Esophagus squamous epithelium (tissue), 5 donors: ENCODE measurements at regions not wholly inside any gene's neighbourhood (a gene's known extent, or its start where the extent isn't known, plus 50 kb on each side); places are given as distances from the start of the nearest gene placed in this dataset.

Experiments
- DNase-seq: peaks from one replicate; lab custom pipeline; 2025; lab: John Stamatoyannopoulos, UW
- H3K27ac ChIP-seq, 4 donors: fragments of 200-600 bp; sonication (generic); one replicate each; pipeline ENCODE4 v1.5.1; 2016 to 2019; ENCODE audit warnings: mild to moderate bottlenecking in 1 of 4
- H3K27me3 ChIP-seq, 4 donors: fragments of 200-600 bp; sonication (generic); 1 replicate in 3 of 4; 2 replicates in 1 of 4; pipeline versions ENCODE4 v1.5.1 to v1.6.0; 2017 to 2021; ENCODE audit warnings: antibody characterized with exemption in 1 of 4
- H3K36me3 ChIP-seq, 3 donors: fragments of 200-600 bp; sonication (generic); one replicate each; pipeline ENCODE4 v1.5.1; 2016 to 2019
- H3K4me1 ChIP-seq, 3 donors: fragments of 200-600 bp; sonication (generic); one replicate each; pipeline ENCODE4 v1.5.1; 2017 to 2019
- H3K4me3 ChIP-seq, 4 donors: fragments of 200-600 bp; sonication (generic); 1 replicate in 3 of 4; 2 replicates in 1 of 4; pipeline ENCODE4 v1.5.1; 2016 to 2019; ENCODE audit warnings: mild to moderate bottlenecking in 2 of 4, moderate library complexity in 1 of 4
- H3K9me3 ChIP-seq, 3 donors: fragments of 200-600 bp; sonication (generic); one replicate each; pipeline ENCODE4 v1.5.1; 2016 to 2019
- POLR2A ChIP-seq, 4 donors: fragments of 450-650 bp; IDR thresholded peaks; one replicate each; pipeline ENCODE4 v1.6.1; 2017; ENCODE audit warnings: antibody characterized with exemption in 4 of 4, mild to moderate bottlenecking in 4 of 4, moderate library complexity in 3 of 4
- WGBS, 2 donors: methylation state at CpG; one replicate each; pipeline ENCODE4 v1.1.5; 2018; 5-methylcytosine and 5-hydroxymethylcytosine counted together
- intact Hi-C: fragments of 100-400 bp; cut with DNase I; formaldehyde crosslinking; loops from one replicate; pipeline ENCODE4 v1.15.0; 2022
- TF ChIP-seq, protein P1 (sequence below), 6 experiments: fragments of 450-650 bp in 4 of 6; fragments of 200-600 bp in 2 of 6; sonication (generic) in 2 of 6; IDR thresholded peaks; one replicate each; pipeline ENCODE4 v1.5.1; 2016 to 2019; ENCODE audit warnings: antibody characterized with exemption in 6 of 6, mild to moderate bottlenecking in 4 of 6, moderate library complexity in 4 of 6
- donor health status: DM: yes; HTN: yes; CAD: no.

DNA sequence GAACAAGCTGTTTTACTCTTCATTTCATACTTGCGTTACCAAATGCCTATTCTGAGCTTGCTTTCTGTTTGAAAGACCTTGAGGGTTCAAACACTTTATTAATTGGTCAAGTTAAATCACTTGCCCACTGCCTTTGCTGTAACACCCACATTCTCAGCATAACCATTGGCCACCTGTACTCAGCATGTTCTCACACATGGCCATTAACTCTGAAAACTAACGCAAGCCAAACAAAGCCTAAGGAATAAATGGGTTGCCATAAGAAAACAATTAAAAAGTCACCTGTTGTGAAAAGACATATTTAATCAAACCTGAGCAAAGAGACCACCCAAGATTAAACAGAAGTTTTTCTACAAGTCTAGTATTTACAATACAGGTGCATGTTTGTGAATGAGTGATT is 517.2 kb upstream of the SPRY2 start:
- DNase-seq, result no peak
- no peak overlapping the region for H3K4me3 ChIP-seq
- H3K27me3 ChIP-seq, result no peaks in the 10 kb centered on the region
- H3K4me1 ChIP-seq, result no peaks in the 10 kb centered on the region
- H3K36me3 ChIP-seq, result no peaks in the 10 kb centered on the region
- WGBS, 2 donors, result 90 to 94% methylated on average over 2 of the region's 2 CpGs
- intact Hi-C loops, result no loop called here
- no peaks in the 10 kb centered on the region for H3K9me3 ChIP-seq
- H3K27ac ChIP-seq, result no peak overlapping the region
- TF ChIP-seq, protein P1, sequence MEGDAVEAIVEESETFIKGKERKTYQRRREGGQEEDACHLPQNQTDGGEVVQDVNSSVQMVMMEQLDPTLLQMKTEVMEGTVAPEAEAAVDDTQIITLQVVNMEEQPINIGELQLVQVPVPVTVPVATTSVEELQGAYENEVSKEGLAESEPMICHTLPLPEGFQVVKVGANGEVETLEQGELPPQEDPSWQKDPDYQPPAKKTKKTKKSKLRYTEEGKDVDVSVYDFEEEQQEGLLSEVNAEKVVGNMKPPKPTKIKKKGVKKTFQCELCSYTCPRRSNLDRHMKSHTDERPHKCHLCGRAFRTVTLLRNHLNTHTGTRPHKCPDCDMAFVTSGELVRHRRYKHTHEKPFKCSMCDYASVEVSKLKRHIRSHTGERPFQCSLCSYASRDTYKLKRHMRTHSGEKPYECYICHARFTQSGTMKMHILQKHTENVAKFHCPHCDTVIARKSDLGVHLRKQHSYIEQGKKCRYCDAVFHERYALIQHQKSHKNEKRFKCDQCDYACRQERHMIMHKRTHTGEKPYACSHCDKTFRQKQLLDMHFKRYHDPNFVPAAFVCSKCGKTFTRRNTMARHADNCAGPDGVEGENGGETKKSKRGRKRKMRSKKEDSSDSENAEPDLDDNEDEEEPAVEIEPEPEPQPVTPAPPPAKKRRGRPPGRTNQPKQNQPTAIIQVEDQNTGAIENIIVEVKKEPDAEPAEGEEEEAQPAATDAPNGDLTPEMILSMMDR (IDR thresholded peaks at IDR 0.05), result no peak
- TF ChIP-seq POLR2A (IDR thresholded peaks at IDR 0.05), result no peak

DNA sequence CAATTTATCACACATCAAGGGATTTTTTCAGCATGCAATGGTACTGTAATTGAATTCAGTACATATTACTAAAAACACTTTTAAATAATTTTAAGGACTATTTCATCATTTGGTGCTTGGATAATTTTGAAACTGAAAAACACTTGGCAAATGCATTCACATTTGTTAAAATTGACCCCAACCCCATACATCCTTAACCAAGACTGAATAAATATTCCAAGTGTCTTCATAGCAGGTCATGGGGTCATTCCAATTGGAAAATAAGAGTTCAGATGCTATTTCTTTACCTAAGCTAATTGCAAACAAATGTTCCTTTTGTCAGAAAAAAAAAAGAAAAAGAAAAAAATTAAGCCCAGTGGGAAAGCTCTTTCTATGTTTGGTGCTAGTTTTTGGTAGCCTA is 516.4 kb upstream of the SPRY2 start:
- no peak overlapping the region for H3K4me3 ChIP-seq

DNA sequence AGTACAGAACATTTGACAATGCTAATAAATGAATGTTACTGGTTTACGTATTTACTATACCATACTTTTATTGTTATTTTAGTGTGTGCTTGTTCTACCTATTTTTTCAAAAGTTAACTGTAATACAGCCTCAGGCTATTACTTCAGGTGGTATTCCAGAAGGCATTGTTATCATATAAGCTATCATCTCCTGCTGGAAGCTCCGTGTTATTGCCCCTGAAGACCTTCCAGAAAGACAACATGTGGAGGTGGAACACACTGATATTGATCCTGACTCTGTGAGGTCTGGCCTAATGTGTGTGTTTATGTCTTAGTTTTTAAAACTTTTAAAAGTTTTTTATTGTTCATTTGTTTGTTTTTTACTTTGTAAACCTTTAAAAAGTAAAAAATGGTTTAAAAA is 509.8 kb upstream of the SPRY2 start:
- Histone ChIP-seq H3K4me1 (no peaks in the 10 kb centered on the region), H3K27ac (no peak overlapping the region), H3K27me3 (no peaks in the 10 kb centered on the region), H3K4me3 (no peak overlapping the region), H3K36me3 (no peaks in the 10 kb centered on the region), H3K9me3 (no peaks in the 10 kb centered on the region)
- TF ChIP-seq, protein P1 (IDR thresholded peaks at IDR 0.05), result no peak
- no peak for TF ChIP-seq POLR2A (IDR thresholded peaks at IDR 0.05)
- 63 to 83% methylated on average over 2 of the region's 2 CpGs for WGBS, 2 donors
- intact Hi-C loops, result no loop called here
- DNase-seq, result no peak

More for the DNA sequence above, 516.4 kb upstream of the SPRY2 start:
- no peak for TF ChIP-seq POLR2A (IDR thresholded peaks at IDR 0.05)
- TF ChIP-seq, protein P1 (IDR thresholded peaks at IDR 0.05), result no peak
- no peaks in the 10 kb centered on the region for H3K9me3 ChIP-seq
- no peaks in the 10 kb centered on the region for H3K4me1 ChIP-seq
- H3K27me3 ChIP-seq, result no peaks in the 10 kb centered on the region
- H3K27ac ChIP-seq, result no peak overlapping the region
- DNase-seq, result no peak
- H3K36me3 ChIP-seq, result no peaks in the 10 kb centered on the region
- intact Hi-C loops, result no loop called here

DNA sequence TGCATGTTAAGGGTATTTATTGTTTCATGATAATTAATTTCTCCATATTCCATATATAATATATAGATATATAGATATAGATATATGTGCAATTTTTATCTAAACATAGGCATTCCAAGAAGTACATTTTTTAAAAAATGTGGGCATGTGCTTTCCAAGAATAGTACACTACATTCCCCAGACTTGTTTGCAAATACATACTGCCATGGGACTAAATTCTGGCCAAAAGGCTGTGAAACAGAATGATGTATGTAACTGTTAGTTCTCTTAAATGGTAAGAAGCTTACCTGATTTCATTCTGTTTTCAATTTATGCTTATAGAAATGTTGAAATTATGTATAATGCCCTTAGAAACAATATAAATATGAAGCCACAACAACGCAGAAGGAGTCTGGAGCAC is 503.2 kb upstream of the SPRY2 start:
- no peaks in the 10 kb centered on the region for H3K9me3 ChIP-seq
- H3K4me3 ChIP-seq, result no peak overlapping the region
- no peak for TF ChIP-seq POLR2A (IDR thresholded peaks at IDR 0.05)
- TF ChIP-seq, protein P1 (IDR thresholded peaks at IDR 0.05), result no peak
- 83 to 95% methylated on average over 1 of the region's 1 CpG for WGBS, 2 donors
- no peaks in the 10 kb centered on the region for H3K4me1 ChIP-seq
- H3K36me3 ChIP-seq, result no peaks in the 10 kb centered on the region
- no peaks in the 10 kb centered on the region for H3K27me3 ChIP-seq
- DNase-seq, result no peak
- intact Hi-C loops, result no loop called here
- H3K27ac ChIP-seq, result no peak overlapping the region

DNA sequence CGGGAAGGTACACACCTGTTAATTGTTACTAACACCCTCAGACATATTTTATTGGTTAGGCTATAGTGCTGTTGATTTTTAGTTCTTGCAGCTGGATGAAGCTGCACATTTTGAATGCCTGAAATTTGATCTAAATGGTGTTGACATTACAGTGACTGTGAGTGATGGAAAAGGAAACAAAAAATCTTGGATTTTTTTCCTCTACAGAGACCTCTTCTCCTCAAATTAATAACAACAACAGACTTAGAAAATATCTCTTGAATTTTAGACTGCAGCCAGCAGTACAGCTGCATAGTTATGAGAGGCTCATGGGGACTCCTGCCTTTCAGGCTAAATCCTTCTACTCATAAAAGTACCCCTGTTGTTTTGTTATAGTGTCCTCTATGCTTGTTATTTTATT is 500.5 kb upstream of the SPRY2 start:
- no peaks in the 10 kb centered on the region for H3K4me1 ChIP-seq
- H3K27me3 ChIP-seq, result no peaks in the 10 kb centered on the region
- no peak overlapping the region for H3K4me3 ChIP-seq
- no peak overlapping the region for H3K27ac ChIP-seq
- 29 to 50% methylated on average over 1 of the region's 1 CpG for WGBS, 2 donors
- DNase-seq, result no peak
- intact Hi-C loops, result no loop called here
- TF ChIP-seq, protein P1 (IDR thresholded peaks at IDR 0.05), result no peak
- TF ChIP-seq POLR2A (IDR thresholded peaks at IDR 0.05), result no peak
- no peaks in the 10 kb centered on the region for H3K36me3 ChIP-seq
- H3K9me3 ChIP-seq, result no peaks in the 10 kb centered on the region
